Endodermal cell (in vitro differentiated cells): ENCODE measurements at regions not wholly inside any gene's neighbourhood (a gene's known extent, or its start where the extent isn't known, plus 50 kb on each side); places are given as distances from the start of the nearest gene placed in this dataset.

ENCODE experiments used
- DNase-seq: peaks from one replicate; pipeline ENCODE4 v3.0.0-alpha.2; 2017
- H3K27ac ChIP-seq: 2 replicates; pipeline ENCODE4 v1.5.1; 2013; ENCODE audit warnings: mild to moderate bottlenecking, low read depth, low read length, moderate library complexity
- H3K27me3 ChIP-seq: 2 replicates; pipeline ENCODE4 v1.6.1; 2013; ENCODE audit warnings: mild to moderate bottlenecking, low read length, moderate library complexity; ENCODE audit not compliant: insufficient read depth, control insufficient read depth, poor library complexity, severe bottlenecking
- H3K36me3 ChIP-seq: 2 replicates; pipeline ENCODE4 v1.7.0; 2013; ENCODE audit warnings: mild to moderate bottlenecking, low read length, moderate library complexity; ENCODE audit not compliant: control insufficient read depth, insufficient read depth
- H3K4me1 ChIP-seq: one replicate; pipeline ENCODE4 v1.7.0; 2013; ENCODE audit warnings: low read length; ENCODE audit not compliant: control insufficient read depth, insufficient read depth
- H3K4me3 ChIP-seq: 2 replicates; pipeline ENCODE4 v1.5.1; 2013; ENCODE audit warnings: mild to moderate bottlenecking, low read length, moderate library complexity
- H3K9ac ChIP-seq: 2 replicates; pipeline ENCODE4 v1.6.1; 2013; ENCODE audit warnings: mild to moderate bottlenecking, low read length, moderate library complexity; ENCODE audit not compliant: poor library complexity, severe bottlenecking; ENCODE audit errors: extremely low read depth
- H3K9me3 ChIP-seq: 2 replicates; pipeline ENCODE4 v1.6.1; 2013; ENCODE audit warnings: mild to moderate bottlenecking, low read length, moderate library complexity; ENCODE audit not compliant: control insufficient read depth
- H3K27ac Mint-ChIP-seq: 2 replicates; pipeline ENCODE4 v1.8.0; 2020; ENCODE audit warnings: mixed read lengths
- H3K27me3 Mint-ChIP-seq: 2 replicates; pipeline ENCODE4 v1.8.0; 2021; ENCODE audit warnings: mild to moderate bottlenecking, mixed read lengths; ENCODE audit not compliant: insufficient read depth
- H3K36me3 Mint-ChIP-seq: 2 replicates; pipeline ENCODE4 v1.8.0; 2020; ENCODE audit warnings: low read depth, mixed read lengths
- H3K4me1 Mint-ChIP-seq: 2 replicates; pipeline ENCODE4 v1.8.0; 2020; ENCODE audit warnings: mixed read lengths
- H3K4me3 Mint-ChIP-seq: 2 replicates; pipeline ENCODE4 v1.8.0; 2020; ENCODE audit warnings: mild to moderate bottlenecking, moderate library complexity, mixed read lengths
- H3K9me3 Mint-ChIP-seq: 2 replicates; pipeline ENCODE4 v1.8.0; 2020; ENCODE audit warnings: mild to moderate bottlenecking, mixed read lengths
- WGBS, 2 experiments: methylation state at CpG; one replicate each; pipeline versions ENCODE4 v1.1.5 to v1.1.7; 2013; ENCODE audit warnings: missing lambda C conversion rate in 2 of 2, mixed read lengths in 1 of 2; ENCODE audit not compliant: insufficient coverage in 1 of 2, insufficient read length in 1 of 2; 5-methylcytosine and 5-hydroxymethylcytosine counted together
- TF ChIP-seq, protein P1 (sequence below): fragments of 200-600 bp; sonication (generic); conservative IDR thresholded peaks from 2 replicates; pipeline ENCODE4 v1.5.0; 2021; ENCODE audit warnings: antibody characterized with exemption, mild to moderate bottlenecking

DNA sequence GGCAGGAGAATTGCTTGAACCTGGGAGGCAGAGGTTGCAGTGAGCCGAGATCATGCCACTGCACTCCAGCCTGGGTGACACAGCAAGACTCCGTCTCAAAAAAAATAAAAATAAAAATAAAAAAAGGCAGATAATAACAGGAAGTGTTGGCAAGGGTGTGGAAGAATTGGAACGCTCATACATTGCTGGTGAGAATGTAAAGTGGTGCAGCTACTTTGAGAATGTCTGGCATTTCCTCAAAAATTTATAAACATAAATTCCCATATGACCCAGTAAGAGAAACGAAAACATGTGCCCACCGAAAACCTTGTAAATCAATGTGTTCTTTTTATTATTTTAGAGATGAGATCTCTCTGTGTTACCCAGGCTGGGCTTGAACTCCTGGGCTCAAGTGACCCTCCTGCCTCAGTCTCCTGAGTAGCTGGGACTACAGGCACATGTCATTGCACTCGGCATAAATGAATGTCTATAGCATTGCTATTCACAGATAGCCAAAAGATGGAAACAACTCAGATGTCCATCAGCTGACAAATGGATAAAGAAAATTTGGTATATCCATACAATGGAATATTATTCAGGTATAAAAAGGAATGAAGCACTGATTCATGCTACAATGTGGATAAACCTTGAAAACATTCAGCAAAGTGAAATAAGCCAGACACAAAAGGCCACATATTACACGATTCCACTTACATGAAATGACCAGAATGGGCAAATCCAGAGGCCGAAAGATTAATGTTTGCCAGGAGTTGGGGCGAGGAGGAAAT lies 63.7 kb upstream of the PLAC1 start:
- Histone ChIP-seq H3K9me3 (no peaks in the 10 kb centered on the region), H3K27ac (no peak overlapping the region)

DNA sequence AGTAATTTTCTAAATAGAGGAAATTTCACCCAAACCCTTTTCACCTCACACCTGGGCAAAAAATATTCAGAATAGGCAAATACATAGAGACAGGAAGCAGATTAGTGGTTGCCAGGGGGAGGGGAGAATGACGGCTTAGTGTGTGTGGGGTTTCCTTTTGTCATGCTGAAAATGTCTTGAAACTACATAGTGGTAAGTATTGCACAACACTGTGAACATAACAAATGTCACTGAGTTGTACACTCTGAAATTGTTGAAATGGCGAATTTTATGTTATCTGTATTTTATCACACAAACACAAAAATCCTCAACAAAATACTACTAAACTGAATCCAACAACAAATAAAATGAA lies 60.7 kb upstream of the PLAC1 start:
- H3K27ac Mint-ChIP-seq = no peak overlapping the region

More for the DNA sequence above, 63.7 kb upstream of the PLAC1 start:
- WGBS, 2 experiments = 98 to 100% methylated on average over 1 to 5 of the region's 9 CpGs
- H3K36me3 ChIP-seq = no peaks in the 10 kb centered on the region
- Mint-ChIP-seq H3K9me3 (peaks cover 49% of the 10 kb centered on the region), H3K4me1 (peaks cover 9% of the 10 kb centered on the region), H3K36me3 (no peaks in the 10 kb centered on the region), H3K27me3 (no peaks in the 10 kb centered on the region), H3K4me3 (no peak overlapping the region), H3K27ac (no peak overlapping the region)
- H3K27me3 ChIP-seq = no peaks in the 10 kb centered on the region
- H3K9ac ChIP-seq = no peak overlapping the region
- H3K4me1 ChIP-seq = no peaks in the 10 kb centered on the region
- no peak for DNase-seq
- TF ChIP-seq, protein P1, sequence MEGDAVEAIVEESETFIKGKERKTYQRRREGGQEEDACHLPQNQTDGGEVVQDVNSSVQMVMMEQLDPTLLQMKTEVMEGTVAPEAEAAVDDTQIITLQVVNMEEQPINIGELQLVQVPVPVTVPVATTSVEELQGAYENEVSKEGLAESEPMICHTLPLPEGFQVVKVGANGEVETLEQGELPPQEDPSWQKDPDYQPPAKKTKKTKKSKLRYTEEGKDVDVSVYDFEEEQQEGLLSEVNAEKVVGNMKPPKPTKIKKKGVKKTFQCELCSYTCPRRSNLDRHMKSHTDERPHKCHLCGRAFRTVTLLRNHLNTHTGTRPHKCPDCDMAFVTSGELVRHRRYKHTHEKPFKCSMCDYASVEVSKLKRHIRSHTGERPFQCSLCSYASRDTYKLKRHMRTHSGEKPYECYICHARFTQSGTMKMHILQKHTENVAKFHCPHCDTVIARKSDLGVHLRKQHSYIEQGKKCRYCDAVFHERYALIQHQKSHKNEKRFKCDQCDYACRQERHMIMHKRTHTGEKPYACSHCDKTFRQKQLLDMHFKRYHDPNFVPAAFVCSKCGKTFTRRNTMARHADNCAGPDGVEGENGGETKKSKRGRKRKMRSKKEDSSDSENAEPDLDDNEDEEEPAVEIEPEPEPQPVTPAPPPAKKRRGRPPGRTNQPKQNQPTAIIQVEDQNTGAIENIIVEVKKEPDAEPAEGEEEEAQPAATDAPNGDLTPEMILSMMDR = no peak
- no peak overlapping the region for H3K4me3 ChIP-seq

DNA sequence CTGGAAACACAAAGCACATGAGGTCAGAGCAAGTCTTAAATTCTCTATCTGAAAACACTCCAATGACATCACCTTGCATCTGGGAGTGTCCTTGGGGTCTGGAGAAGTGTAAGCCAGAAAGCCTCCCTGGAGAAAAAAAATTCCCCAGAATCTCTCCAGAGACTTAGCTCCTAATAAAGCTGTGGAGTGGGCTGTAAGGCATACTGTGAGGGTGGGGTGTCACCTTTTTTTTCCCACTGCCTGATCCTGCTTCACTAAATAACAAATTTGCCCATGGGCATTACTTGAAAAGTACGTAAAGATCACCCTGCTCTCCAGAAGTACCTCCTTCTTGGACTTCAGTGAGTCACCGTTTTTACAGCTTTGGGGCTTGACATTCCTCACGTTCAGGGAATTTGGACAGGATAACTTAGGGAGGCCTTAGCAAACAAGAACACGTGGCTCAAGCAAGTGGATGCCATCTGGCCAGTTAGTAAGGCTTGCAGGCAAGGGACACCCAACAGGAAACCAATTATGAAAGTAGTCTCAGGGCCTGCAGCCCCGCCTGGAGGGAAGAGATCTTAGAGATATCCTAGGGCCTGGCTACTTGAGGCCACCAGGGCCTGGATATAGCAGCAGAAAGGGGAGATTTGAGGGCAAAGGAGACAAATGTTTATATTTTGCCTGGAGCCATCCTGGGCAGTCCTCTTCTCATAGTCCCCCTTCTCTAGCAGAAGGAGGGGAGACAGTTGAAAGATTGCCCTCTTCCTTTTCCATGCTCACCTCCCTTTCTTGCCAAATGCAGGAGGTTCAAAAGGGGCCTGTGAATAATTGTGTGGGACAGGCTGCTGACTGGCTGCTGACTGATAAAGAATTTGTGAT lies 60.1 kb upstream of the PLAC1 start:
- H3K27me3 ChIP-seq = no peaks in the 10 kb centered on the region

More for the DNA sequence above, 60.7 kb upstream of the PLAC1 start:
- Histone ChIP-seq H3K27me3 (no peaks in the 10 kb centered on the region), H3K9me3 (no peaks in the 10 kb centered on the region), H3K9ac (no peak overlapping the region), H3K36me3 (no peaks in the 10 kb centered on the region), H3K4me3 (no peak overlapping the region), H3K27ac (no peak overlapping the region), H3K4me1 (peaks cover 3% of the 10 kb centered on the region)
- Mint-ChIP-seq H3K4me3 (no peak overlapping the region), H3K4me1 (peaks cover 9% of the 10 kb centered on the region), H3K9me3 (peaks cover 67% of the 10 kb centered on the region), H3K36me3 (no peaks in the 10 kb centered on the region), H3K27me3 (no peaks in the 10 kb centered on the region)
- TF ChIP-seq, protein P1 = no peak
- no peak for DNase-seq
- 81% methylated on average over 2 of the region's 2 CpGs; no CpG with 5 or more reads in 1 of the 2 experiments for WGBS, 2 experiments

More for the DNA sequence above, 60.1 kb upstream of the PLAC1 start:
- Mint-ChIP-seq H3K4me1 (peaks cover 9% of the 10 kb centered on the region), H3K4me3 (no peak overlapping the region), H3K27ac (no peak overlapping the region), H3K9me3 (peaks cover 71% of the 10 kb centered on the region), H3K36me3 (no peaks in the 10 kb centered on the region), H3K27me3 (no peaks in the 10 kb centered on the region)
- DNase-seq = peak; percentile 55
- 60 to 68% methylated on average over 2 to 5 of the region's 5 CpGs for WGBS, 2 experiments
- no peak overlapping the region for H3K27ac ChIP-seq
- H3K9me3 ChIP-seq = no peaks in the 10 kb centered on the region
- no peak overlapping the region for H3K9ac ChIP-seq
- TF ChIP-seq, protein P1 = no peak
- H3K36me3 ChIP-seq = no peaks in the 10 kb centered on the region
- H3K4me1 ChIP-seq = peaks cover 3% of the 10 kb centered on the region
- no peak overlapping the region for H3K4me3 ChIP-seq
